HL-60/S4 treated with phorbol 12-myristate 13-acetate at 8.2 ng/mL for 4 days and 3 days (cell line): ENCODE measurements at regions not wholly inside any gene's neighbourhood (a gene's known extent, or its start where the extent isn't known, plus 50 kb on each side); places are given as distances from the start of the nearest gene placed in this dataset.

Experiments used
- in situ Hi-C: fragments of 300-500 bp; cut with MboI; formaldehyde crosslinking; loops from 2 replicates; pipeline ENCODE4 v1.15.0; 2022; ENCODE audit warnings: low sequenced_read_pairs

DNA sequence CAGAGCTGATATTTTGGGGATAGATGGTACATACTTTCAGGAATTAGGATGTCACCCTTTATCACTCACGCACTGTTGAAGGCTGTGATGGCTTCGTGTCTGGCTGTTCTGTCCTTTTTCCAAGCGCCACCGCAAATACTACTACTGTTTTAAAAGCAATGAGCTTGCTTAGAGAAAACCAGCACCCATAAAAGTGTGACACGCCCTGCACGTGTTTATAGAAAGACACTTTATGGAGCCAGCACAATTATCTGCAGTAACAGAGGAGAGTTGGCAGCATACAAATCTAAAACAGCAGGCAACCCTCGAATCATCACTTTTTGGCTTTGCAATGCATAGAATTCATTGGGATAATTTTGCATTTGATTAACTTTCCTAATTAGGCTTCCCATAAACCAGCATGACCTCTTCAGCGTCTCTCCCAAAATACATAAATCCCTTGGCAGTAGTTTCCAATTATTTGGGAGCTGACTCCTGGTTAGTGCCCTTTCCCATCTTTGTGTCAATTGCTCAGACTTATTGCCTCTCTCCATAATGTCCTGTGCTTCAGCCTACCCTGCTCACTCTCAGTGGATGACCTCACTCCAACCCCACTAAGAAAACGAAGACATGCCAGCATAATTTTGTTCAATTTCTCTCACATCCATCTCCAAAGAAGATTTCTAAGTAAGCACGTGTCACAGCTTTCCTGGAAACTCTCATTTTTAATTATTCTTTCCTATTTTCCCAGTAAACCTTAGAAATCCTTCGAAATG lies 118.7 kb upstream of the LARGE1 start:
- in situ Hi-C loops, result no loop called here

DNA sequence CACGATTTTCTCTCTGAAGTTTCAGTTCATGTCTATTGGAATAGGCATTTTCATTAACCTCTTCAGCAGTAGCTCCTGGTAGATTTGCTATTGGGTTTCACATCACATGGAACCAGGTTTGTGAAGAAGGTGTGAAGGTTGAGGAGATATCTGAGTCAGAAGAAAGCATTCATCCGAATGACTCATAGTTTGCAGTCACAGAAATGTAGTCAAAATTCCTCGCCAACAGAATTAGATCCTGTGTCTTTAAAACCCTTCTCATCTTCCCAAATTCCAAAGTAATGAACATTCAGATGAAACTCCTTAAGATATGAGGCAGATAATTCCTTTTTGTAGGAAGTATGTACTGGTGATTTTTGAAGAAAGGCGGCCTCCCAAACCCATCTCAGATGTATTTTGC lies 125.0 kb upstream of the LARGE1 start:
- in situ Hi-C loops, result no loop called here

DNA sequence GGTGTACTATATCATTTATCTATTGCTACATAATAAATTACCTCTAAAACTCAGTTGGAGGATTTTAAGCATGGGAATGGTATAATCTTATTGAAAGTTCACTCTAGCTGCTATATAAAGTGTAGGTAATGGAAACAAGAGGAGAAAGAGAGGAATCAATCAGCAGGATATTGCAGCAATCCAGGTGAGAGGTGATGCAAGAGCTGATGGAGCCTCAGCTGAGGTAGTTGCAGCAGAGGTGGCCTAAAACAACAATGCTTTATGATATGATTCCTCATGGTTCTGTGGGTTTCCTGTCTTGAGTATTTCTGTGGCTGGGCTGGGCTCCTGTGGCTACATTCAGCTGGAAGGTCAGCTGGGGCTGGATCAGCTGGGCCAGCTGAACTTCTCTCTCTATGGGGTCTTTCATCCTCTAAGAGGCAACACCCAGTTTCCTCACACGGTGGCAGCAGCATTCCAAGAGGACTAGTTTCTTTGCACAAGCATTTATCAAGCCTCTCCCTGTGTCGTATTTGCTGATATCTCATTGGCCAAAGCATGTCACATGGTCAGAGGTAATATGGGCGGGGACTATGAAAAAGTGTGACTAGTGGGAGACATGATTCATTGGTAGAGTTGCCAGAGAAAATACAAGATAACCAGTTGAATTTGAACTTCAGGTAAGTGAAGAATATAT lies 135.4 kb upstream of the LARGE1 start:
- in situ Hi-C loops, result no loop called here

DNA sequence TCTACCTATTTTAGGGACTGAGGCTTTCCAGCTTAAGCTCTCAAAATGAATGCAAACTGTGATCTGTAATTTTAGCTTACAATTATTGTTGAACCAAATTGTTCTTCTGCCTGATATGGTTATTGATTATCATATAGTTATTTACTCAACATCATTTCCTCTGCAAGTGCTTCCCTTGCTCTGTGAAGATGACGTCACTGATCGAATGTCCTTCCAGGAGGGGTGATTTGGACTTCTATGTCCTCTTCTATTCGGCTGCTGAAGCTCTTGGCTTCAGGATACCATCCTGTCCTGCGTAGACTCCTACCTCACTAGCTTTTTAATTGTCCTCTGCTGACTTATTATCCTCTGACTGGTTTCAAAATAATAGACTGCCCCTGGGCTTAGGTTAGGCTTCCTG lies 137.4 kb upstream of the LARGE1 start:
- in situ Hi-C loops, result no loop called here

DNA sequence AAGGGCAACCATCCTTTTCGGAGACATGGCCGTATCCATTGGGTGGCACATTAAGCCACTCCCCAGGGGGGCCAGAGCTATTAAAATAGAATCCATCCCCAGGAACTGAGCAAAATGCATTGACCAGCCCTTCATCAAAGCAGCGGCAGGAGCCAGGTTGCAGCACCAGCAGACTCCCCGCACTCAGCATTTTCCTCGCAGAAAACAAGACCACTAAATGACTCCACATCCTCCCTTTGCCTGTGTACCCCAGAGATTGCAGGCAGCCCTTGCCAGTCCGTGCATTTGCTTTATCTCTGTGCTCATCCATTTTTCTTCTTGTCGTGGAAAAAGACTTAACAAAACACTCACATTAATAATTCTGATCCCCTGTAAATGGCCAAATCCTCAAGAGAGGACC lies 144.4 kb upstream of the LARGE1 start:
- in situ Hi-C loops, result no loop called here

DNA sequence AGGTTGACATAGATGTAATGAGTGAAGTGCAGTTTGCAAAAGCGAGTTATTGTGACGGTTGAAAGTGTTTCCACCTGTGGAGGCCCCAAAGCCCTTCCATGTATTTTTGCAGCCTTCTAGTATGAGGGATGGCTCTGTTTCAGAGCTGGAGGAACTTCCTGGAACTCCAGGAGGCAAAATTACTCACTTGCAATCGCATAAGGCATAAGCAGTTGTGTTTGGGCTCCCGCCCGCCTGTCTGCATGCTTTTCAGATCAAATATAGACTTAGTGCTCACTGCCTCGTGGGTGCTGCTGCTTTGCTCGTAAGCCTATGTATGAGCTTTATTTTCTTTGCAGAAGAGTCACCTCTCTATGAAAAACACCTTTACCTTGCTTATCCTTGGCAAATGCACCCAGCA lies 146.8 kb upstream of the LARGE1 start:
- in situ Hi-C loops, result no loop called here

DNA sequence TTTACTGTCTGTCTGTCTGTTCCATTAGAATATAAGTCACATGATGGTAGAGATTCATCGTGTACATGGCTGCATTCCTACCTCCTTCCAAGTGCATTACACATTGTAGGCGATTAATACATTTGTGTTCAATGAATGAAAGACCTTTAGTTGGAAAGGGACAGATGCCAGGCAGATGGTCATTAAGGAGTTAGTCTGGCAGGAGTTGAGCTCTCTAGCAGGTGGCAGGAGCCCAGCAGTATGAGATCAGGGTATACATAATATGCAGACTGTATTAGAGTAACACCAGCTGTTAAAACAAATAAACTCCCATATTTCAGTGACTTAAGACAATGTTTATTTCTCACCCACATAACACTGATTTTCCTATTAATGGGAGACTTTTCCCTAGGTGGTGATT lies 147.7 kb upstream of the LARGE1 start:
- in situ Hi-C loops, result no loop called here

DNA sequence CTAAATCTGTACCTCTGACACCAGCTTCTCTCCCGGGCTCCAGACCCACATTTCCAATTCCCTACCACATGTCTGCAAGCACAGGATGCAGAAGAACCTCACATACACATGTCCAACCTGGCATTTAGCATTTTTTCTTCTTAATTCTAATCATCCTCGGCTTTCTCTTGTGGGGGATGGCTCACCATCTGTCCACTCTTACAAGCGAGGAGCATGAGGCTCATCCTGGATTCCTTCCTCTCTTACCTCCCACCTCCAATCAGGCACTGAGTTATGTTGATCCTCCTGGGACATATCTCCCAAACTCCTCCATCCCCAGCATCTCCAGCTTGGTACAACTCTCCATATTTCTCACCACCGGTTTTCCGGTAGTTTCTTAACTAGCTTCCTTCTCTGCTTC lies 149.8 kb upstream of the LARGE1 start:
- in situ Hi-C loops, result no loop called here

DNA sequence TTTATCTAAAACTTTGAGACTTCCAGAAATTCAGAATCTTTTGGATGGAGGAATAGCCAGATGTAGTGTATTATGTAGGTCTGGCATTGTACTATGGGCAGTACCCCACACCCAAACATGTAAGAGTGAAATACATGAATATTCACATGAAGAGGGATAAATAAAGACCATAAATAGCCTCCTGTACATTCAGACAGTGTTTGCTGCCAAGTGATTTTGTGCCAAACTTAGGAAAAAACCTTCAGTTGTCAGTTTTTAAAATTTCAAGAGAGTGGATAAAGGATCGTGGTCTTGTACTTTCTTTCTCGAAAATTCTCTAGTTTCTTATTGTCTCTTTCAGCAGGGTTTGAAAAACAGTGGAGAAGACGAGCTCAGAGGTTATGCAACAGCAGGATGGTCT lies 150.3 kb upstream of the LARGE1 start:
- in situ Hi-C loops, result no loop called here

DNA sequence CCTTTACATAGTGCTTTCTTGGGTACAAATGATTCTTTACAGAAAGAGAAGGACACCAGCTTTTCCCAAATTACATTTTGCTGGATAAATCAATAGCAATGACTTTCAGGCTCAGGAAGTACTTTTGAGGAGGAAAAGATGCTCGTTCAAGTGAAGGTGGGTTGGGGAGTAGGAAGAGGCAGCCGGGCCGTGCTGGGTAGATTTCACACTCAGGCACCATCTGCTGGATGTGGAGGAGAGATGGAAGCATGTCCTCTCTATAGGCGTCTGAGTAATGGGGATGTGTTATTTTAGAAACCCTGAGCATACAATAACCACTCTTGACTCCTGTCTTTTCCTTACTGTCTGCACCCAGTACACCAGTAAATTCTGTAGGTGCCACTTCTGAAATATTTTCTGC lies 152.3 kb upstream of the LARGE1 start:
- in situ Hi-C loops, result no loop called here

DNA sequence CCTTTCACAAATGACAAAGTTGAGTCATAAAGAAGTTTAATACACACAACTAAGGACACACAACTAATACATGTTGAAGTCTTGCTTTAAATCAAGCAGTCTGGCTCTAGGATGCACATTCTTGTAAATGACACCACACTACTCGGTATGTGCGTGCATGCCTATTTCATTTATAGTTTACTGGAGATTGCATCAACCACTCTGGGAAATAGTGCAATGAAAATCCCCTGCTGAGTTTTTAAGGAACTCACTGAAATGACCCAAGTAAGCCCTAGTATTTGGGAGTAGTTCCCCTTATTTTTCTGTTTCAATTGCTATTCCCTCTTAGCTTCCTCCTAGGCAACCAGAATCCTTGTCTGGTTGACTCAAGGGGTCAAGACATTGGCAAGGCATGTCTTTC lies 160.2 kb upstream of the LARGE1 start:
- in situ Hi-C loops, result no loop called here

DNA sequence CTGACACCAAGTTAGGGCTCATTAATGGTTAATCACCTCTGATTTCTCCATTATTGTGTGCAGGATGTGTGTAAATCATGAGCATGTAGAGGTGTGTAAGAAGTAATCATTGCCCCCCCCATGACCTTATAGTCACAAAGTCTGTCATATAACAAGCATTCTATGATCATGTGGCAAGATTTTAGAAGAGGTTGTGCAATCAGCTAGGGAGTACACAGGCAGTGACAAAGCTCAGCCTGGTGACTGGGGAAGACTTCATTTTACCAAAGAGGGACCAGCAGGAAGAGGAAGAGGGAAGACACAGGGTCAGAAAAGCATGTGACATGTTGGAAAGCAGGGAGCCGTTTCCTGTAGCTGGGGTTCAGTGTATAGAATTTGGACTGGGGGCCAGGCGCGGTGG lies 176.5 kb upstream of the LARGE1 start:
- in situ Hi-C loops, result no loop called here

DNA sequence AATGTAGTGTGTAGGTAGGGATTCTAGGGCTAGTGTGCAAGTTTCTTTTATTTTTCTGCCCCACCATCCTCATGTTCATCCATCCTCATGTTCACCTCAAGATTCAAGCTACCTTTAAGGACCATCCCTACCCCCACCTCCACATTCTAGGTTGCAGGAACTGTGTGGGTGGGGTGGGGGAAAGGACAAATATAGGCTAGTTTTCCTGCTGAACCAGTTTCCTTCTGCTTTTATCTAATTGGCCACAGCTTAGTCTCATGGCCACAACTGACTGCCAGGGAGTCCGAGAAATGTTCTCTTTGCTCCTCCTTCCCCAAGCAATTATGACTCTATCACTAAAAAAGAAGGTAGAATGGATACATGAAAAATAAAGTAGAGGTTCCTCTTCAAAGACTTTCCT lies 179.0 kb upstream of the LARGE1 start:
- in situ Hi-C loops, result no loop called here

DNA sequence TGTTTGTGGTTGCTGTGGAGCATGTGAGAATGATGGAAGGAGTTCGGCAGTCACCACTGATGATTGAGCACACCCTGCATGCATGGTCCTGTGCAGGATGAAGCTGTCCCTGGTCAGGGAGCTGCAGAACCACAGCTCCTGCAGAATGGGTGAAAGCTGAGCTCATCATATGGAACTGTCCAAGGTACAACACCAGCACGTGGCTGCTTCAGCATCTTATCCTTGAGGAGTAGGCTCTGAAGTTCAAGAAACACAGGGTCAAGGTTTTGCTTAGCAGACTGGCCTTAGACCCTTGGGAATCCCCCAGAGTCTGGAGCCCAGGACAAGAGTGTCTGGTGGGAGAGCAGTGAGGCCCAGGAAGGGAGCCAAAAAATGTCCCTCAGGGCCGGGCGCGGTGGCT lies 182.4 kb upstream of the LARGE1 start:
- in situ Hi-C loops, result no loop called here

DNA sequence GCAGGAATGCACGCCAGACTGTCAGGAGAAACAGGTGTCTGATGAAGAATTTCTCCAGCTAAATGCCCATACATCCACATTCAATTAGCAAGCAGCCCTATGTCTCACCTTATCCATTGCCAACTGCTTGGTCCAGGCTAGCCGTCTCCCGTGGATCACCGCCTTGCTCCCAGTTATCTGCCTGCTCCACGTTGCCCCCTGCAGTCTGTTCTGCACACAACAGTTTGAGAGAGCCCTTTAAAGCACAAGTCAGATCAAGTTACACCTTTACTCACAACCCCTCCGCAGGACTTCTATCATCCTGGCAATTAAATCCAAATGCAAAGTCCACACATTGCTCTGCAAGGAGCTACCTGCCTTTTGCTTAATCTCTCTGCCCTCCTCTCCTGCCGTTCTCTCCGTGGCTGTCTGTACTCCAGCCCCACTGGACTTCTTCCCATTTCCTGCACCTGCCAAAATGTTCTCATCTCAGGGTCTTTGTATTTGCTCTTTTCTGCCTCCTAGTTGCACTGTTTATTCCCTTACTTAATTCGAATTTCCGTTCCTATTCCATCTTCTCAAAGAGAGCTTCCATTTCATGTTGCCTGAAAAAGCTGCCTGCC lies 185.3 kb upstream of the LARGE1 start:
- in situ Hi-C loops, result no loop called here

DNA sequence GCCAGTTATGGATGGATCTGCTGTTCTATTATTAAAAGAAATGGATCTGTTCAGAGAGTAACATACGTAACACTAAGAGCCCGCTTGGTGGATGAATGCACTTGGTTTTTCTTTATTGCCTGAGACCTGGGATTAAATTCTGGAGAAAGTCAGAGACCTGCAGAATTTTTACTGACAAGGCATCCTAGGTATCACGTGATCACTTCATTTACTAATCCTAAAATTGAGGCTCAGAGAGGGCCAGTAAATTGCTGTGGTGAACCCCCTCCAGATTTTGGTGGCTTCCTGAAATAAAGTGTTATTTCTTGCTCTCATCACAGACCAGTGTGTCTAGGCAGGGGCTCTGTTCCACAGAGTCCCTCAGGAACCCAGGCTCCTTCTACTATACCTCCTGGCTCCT lies 187.9 kb upstream of the LARGE1 start:
- in situ Hi-C loops, result no loop called here

DNA sequence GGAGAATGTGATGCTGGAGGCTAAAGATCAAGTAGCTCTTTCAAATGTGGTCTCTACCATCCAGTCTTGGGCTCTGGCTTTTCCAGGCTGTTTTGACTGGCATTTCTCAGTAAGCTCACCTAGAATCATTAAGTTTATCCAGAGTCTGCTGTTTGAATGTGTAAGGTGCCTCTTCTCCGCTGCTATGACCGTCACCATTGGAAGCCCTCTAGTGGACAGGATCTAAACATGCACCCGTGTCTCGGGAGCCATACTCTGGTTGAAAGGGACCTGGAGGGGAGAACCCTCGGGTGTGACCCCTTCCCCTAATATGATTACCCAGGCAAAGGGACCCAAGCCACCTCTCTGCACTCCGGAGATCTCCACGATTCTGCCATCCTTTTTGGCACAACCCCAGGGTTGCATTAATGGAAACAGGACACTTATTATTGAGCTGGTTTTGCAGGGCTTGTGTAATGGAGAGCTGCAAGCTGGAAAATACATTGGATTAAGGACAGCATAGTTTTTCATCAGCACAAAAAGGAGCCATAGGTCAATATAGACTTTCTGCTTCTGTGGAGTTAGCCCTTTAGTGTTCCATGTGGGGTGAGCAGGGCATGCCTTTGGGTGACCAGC lies 191.0 kb upstream of the LARGE1 start:
- in situ Hi-C loops, result no loop called here

DNA sequence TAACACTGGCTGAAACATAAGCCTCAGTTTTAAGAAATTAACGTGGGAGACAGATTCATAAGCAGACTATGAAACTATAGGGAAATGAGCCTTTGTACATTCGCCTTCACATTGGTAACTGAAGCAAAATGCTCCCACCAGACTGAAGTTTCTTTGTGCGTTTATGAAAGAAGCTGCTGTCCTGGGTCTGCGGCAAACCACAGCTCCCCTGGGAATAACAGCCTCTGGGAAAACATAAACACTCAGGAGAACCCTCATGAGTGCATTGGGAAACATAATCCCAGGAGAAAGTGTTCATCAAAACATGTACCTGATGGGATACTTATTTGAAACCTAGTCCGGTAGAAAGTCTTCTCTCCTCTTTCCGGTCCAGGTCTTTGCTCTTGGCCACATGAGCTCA lies 193.1 kb upstream of the LARGE1 start:
- in situ Hi-C loops, result no loop called here

DNA sequence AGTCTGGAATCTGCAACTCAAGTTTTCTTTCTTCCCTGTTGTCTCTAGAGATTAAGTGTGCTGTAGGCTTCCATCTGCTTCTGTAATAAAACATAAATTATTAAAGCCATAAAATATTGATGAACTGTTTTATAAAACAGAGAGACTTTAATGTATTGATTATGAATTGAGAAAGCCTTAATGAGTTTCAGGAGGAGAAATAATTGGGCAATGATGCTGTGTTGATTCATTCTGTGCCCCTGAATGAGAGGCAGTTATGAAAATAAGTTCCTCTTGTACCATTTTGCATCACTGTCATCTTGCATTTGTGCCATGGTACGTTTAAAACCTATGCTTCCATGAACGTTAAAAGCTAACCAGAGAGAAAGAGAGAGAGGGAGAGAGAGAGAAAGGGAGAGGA lies 194.1 kb upstream of the LARGE1 start:
- in situ Hi-C loops, result no loop called here

DNA sequence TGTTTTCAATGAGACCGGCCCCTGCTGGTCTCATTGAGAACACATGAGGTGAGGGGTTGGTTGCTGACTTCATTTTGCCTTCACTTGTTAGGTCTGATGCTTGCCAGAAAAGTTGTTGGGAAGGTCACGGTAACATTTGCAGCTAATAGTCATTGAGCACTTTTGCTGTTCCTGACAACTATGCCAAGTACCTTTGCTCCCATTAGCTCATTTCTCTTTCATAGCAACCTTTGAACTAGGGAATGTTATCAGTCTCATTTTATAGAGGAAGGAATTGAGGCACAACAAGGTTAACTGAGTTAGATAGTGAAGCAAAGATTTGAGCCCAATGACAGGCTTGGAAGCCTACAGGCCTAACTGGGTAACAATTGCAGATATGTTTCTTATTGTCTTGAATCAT lies 195.4 kb upstream of the LARGE1 start:
- in situ Hi-C loops, result no loop called here

DNA sequence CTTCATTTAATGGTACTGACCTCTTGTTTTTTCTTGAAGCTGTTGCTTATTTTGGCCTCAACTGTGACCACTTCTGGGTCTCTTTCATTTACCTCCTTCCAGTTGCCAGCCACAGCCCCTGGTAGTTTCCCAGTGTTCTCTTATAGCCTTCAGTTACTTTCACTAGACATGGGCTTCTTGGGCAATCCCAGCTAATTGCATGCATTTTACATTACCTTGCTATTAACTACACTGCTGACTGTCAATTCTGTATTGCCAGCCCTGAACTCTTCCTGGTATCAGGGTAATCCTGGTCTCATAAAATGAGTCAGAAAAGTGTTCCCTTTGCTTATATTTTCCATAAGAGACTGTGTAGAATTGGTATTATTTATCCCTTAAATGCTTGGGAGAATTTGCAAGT lies 195.8 kb upstream of the LARGE1 start:
- in situ Hi-C loops, result no loop called here

DNA sequence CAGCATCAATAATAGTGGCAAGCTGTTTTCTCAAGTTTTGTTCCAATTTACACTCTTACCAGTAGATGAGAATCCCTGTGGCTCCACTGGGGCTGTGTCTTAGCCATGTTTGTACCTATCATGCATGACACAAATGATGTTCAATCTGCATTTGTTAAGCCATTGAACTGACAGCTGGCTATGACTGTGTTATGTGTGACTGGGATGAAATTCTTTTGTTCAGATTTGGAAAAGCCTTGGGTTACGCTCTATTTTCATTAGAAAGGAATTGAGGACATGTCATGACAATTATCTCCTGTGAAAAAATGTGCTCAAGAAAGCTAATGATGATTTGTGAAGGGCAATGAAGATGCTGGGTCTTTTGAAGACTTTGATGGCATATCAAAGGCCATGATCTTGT lies 201.8 kb upstream of the LARGE1 start:
- in situ Hi-C loops, result no loop called here
